ENCODE measurements at regions not wholly inside any gene's neighbourhood (a gene's known extent, or its start where the extent isn't known, plus 50 kb on each side); places are given as distances from the start of the nearest gene placed in this dataset.

GRCh38 chr5:106028314-106028713 is 1642.4 kb downstream of the EFNA5 start:
- Histone ChIP-seq H3K9me3 (no peaks in the 10 kb centered on the region), H3K36me3 (no peaks in the 10 kb centered on the region), H3K4me1 (no peaks in the 10 kb centered on the region), H3K27me3 (no peaks in the 10 kb centered on the region), H3K27ac (no peak overlapping the region), H3K4me3 (no peak overlapping the region)
- intact Hi-C loops (cut with DNase I): no loop called here
- TF ChIP-seq CTCF (IDR thresholded peaks at IDR 0.05) (no peak), POLR2A (IDR thresholded peaks at IDR 0.05) (no peak), EP300 (IDR thresholded peaks at IDR 0.05) (no peak), POLR2AphosphoS5 (IDR thresholded peaks at IDR 0.05) (no peak)
- 63 to 64% methylated on average over 3 of the region's 3 CpGs for WGBS, 2 donors
- DNase-seq: no peak

DNA sequence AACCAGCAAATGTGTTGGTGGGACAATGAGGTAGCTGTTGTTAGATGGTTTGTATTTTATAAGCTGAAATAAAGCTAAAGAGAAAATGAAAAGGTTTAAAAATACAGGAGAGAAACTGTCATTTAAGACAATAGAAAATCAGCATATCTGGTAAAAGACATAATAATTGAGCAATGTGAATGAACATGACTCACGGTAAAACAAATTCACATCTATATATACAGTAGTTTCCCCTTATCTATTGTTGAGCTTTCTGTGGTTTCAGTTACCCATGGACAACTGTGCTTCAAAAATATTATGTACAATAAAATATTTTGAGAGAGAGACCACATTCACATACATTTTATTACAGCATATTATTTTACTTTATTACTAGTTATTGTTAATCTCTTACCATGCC is 1649.8 kb downstream of the EFNA5 start:
- Histone ChIP-seq H3K4me3 (no peak overlapping the region), H3K9me3 (no peaks in the 10 kb centered on the region), H3K36me3 (no peaks in the 10 kb centered on the region), H3K27me3 (no peaks in the 10 kb centered on the region), H3K27ac (no peak overlapping the region), H3K4me1 (no peaks in the 10 kb centered on the region)
- no peak for DNase-seq
- TF ChIP-seq CTCF (IDR thresholded peaks at IDR 0.05): no peak
- no peak for TF ChIP-seq EP300 (IDR thresholded peaks at IDR 0.05)
- TF ChIP-seq POLR2AphosphoS5 (IDR thresholded peaks at IDR 0.05): no peak
- no peak for TF ChIP-seq POLR2A (IDR thresholded peaks at IDR 0.05)
- intact Hi-C loops (cut with DNase I): no loop called here
- WGBS, 2 donors: 85% methylated on average over 1 of the region's 1 CpG

GRCh38 chr5:106019261-106019660 is 1651.5 kb downstream of the EFNA5 start:
- peaks cover 0 to 5% (median 2%) of the 10 kb centered on the region in 4 donors for H3K4me1 ChIP-seq
- no peak for DNase-seq
- no peaks in the 10 kb centered on the region for H3K9me3 ChIP-seq
- no peaks in the 10 kb centered on the region for H3K36me3 ChIP-seq
- H3K4me3 ChIP-seq: no peak overlapping the region
- H3K27me3 ChIP-seq: no peaks in the 10 kb centered on the region
- TF ChIP-seq CTCF (IDR thresholded peaks at IDR 0.05) (no peak), POLR2AphosphoS5 (IDR thresholded peaks at IDR 0.05) (no peak), POLR2A (IDR thresholded peaks at IDR 0.05) (no peak), EP300 (IDR thresholded peaks at IDR 0.05) (no peak)
- intact Hi-C loops (cut with DNase I): no loop called here
- no peak overlapping the region for H3K27ac ChIP-seq

DNA sequence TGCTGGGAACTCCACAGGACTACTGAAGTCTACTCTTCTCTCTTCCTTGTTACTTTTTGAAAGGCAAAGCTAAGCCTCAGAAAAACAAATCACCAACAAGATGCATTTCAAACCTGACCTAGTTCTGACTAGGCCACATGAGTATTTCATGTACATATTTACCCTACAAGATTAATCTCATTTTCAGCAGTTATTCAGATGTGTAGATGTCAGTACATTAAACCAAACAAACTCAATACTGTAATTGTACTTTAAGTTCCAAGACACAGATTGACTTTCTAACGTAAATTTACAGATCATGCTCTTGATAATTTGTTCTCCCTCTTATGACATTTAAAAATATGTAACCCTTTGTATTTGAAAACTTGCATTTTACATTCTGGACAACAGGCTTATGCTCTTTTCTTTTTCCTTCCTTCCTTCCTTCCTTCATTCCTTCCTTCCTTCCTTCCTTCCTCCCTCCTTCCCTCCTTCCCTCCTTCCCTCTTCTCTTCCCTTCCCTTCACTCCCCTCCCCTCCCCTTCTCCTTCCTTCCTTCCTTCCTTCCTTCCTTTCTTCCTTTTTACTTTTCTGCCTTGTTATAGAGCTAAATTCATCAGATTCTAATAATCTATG is 1653.4 kb downstream of the EFNA5 start:
- DNase-seq: no peak
- Histone ChIP-seq H3K4me1 (peaks cover 0 to 6% (median 2%) of the 10 kb centered on the region in 4 donors), H3K27ac (no peak overlapping the region), H3K27me3 (no peaks in the 10 kb centered on the region), H3K9me3 (no peaks in the 10 kb centered on the region), H3K4me3 (no peak overlapping the region), H3K36me3 (no peaks in the 10 kb centered on the region)
- WGBS, 2 donors: 37 to 64% methylated on average over 1 of the region's 1 CpG
- TF ChIP-seq POLR2AphosphoS5 (IDR thresholded peaks at IDR 0.05) (no peak), POLR2A (IDR thresholded peaks at IDR 0.05) (no peak)
- intact Hi-C loops (cut with DNase I): no loop called here

- no peak overlapping the region for H3K27ac ChIP-seq
- peaks cover 0 to 6% (median 2%) of the 10 kb centered on the region in 4 donors for H3K4me1 ChIP-seq
- DNase-seq: no peak
- H3K27me3 ChIP-seq: no peaks in the 10 kb centered on the region
- no peaks in the 10 kb centered on the region for H3K36me3 ChIP-seq
- H3K4me3 ChIP-seq: no peak overlapping the region
- no peak for TF ChIP-seq POLR2A (IDR thresholded peaks at IDR 0.05)
- no peak for TF ChIP-seq EP300 (IDR thresholded peaks at IDR 0.05)
- no peak for TF ChIP-seq CTCF (IDR thresholded peaks at IDR 0.05)
- no peak for TF ChIP-seq POLR2AphosphoS5 (IDR thresholded peaks at IDR 0.05)
- intact Hi-C loops (cut with DNase I): no loop called here
- H3K9me3 ChIP-seq: no peaks in the 10 kb centered on the region
Measured at GRCh38 chr5:106014262-106014661, 1656.5 kb downstream of the EFNA5 start.

Measured in sigmoid colon (tissue), 6 donors.